H1 (cell line): ENCODE measurements at regions not wholly inside any gene's neighbourhood (a gene's known extent, or its start where the extent isn't known, plus 50 kb on each side); places are given as distances from the start of the nearest gene placed in this dataset.
"Not testable (repeated sequence)": the region's sequence is repeated elsewhere in the genome, so short reads cannot be mapped to it uniquely, and the experiment has no call there.

Experiments
- CTCF ChIA-PET: fragments of 300-600 bp; sonication (Branson Sonifier 250); formaldehyde crosslinking; loops from one replicate; lab custom pipeline; 2021; ENCODE audit not compliant: partially characterized antibody; lab: Charles Lee
- POLR2A ChIA-PET: fragments of 300-600 bp; sonication (Branson Sonifier 250); formaldehyde crosslinking; loops from one replicate; lab custom pipeline; 2021; ENCODE audit warnings: inconsistent platforms; ENCODE audit not compliant: partially characterized antibody; lab: Charles Lee
- DNase-seq, 2 experiments: peaks; one replicate each; pipeline versions ENCODE4 v3.0.0 to v3.0.0-alpha.2; 2010 to 2022; ENCODE audit warnings: low spot score in 2 of 2, low read depth in 1 of 2, mixed read lengths in 1 of 2
- FAIRE-seq: peaks from 2 replicates; lab custom pipeline; 2011; peaks lifted over from hg19 to GRCh38; lab: Jason Lieb, UNC
- H2AFZ ChIP-seq: 2 replicates; pipeline ENCODE4 v1.8.1; 2012; ENCODE audit warnings: low read length, inconsistent platforms
- H2AK5ac ChIP-seq: 2 replicates; pipeline ENCODE4 v1.6.1; 2013; ENCODE audit warnings: low read depth, low read length
- H2BK120ac ChIP-seq: replicated peaks from 2 replicates; pipeline ENCODE3; 2013; ENCODE audit warnings: low read depth, low read length, inconsistent platforms
- H2BK12ac ChIP-seq: 2 replicates; pipeline ENCODE4 v1.6.1; 2013; ENCODE audit warnings: low read depth, low read length
- H2BK15ac ChIP-seq: 2 replicates; pipeline ENCODE4 v1.6.1; 2013; ENCODE audit warnings: low read length
- H2BK20ac ChIP-seq: 2 replicates; pipeline ENCODE4 v1.6.1; 2013; ENCODE audit warnings: low read length
- H2BK5ac ChIP-seq: 2 replicates; pipeline ENCODE4 v1.6.1; 2013; ENCODE audit warnings: low read depth, low read length
- H3K14ac ChIP-seq: 2 replicates; pipeline ENCODE4 v1.6.1; 2013; ENCODE audit warnings: inconsistent platforms; ENCODE audit not compliant: insufficient read length
- H3K18ac ChIP-seq: 2 replicates; pipeline ENCODE4 v1.6.1; 2013; ENCODE audit warnings: low read length; ENCODE audit errors: extremely low read depth
- H3K23ac ChIP-seq: 2 replicates; pipeline ENCODE4 v1.6.1; 2013; ENCODE audit warnings: inconsistent platforms; ENCODE audit not compliant: insufficient read length
- H3K23me2 ChIP-seq: 2 replicates; pipeline ENCODE4 v1.6.1; 2013; ENCODE audit warnings: low read depth, low read length
- H3K27ac ChIP-seq: 2 replicates; pipeline ENCODE4 v1.6.1; 2011; ENCODE audit warnings: low read depth, low read length, inconsistent platforms
- H3K27me3 ChIP-seq, 4 experiments: replicated peaks in 1 of 4; 1 replicate in 1 of 4; 2 replicates in 3 of 4; pipeline versions ENCODE4 v1.6.1 to v1.8.1; 2011 to 2013; ENCODE audit warnings: low read length in 3 of 4, mild to moderate bottlenecking in 3 of 4, inconsistent platforms in 2 of 4, mixed read lengths in 2 of 4, moderate library complexity in 1 of 4; ENCODE audit not compliant: control insufficient read depth in 3 of 4, insufficient read depth in 3 of 4; ENCODE audit errors: extremely low read depth in 1 of 4
- H3K36me3 ChIP-seq, 4 experiments: 2 replicates each; pipeline versions ENCODE4 v1.6.1 to v1.8.1; 2011 to 2013; ENCODE audit warnings: mild to moderate bottlenecking in 4 of 4, low read length in 3 of 4, moderate library complexity in 2 of 4, control low read depth in 1 of 4, inconsistent platforms in 1 of 4; ENCODE audit not compliant: insufficient read depth in 4 of 4, control insufficient read depth in 2 of 4
- H3K4ac ChIP-seq: replicated peaks from 2 replicates; pipeline ENCODE3; 2013; ENCODE audit warnings: low read length, low read depth, mixed read lengths, inconsistent platforms; ENCODE audit not compliant: insufficient read length
- H3K4me1 ChIP-seq, 4 experiments: replicated peaks in 1 of 4; 1 replicate in 1 of 4; 2 replicates in 3 of 4; pipeline versions ENCODE4 v1.6.1 to v1.8.1; 2011 to 2013; ENCODE audit warnings: low read length in 3 of 4, inconsistent platforms in 2 of 4, mixed read lengths in 1 of 4; ENCODE audit not compliant: insufficient read depth in 4 of 4, control insufficient read depth in 3 of 4
- H3K4me2 ChIP-seq, 2 experiments: 2 replicates each; pipeline versions ENCODE4 v1.6.1 to v1.8.1; 2011 to 2013; ENCODE audit warnings: low read depth in 2 of 2, low read length in 2 of 2, control low read depth in 1 of 2, inconsistent platforms in 1 of 2, mild to moderate bottlenecking in 1 of 2; ENCODE audit not compliant: insufficient read depth in 1 of 2
- H3K4me3 ChIP-seq, 4 experiments: fragments of 200-600, 300-600 bp in 1 of 4; sonication (generic), shearing (Covaris generic), sonication (Bioruptor Twin) in 1 of 4; 2 replicates each; pipeline versions ENCODE4 v1.5.1 to v1.8.1; 2011 to 2016; ENCODE audit warnings: low read length in 4 of 4, low read depth in 3 of 4, control low read depth in 2 of 4, inconsistent platforms in 2 of 4, mild to moderate bottlenecking in 2 of 4, mixed read lengths in 1 of 4, moderate library complexity in 1 of 4; ENCODE audit not compliant: insufficient read depth in 2 of 4; ENCODE audit errors: extremely low read depth in 1 of 4
- H3K56ac ChIP-seq: replicated peaks from 2 replicates; pipeline ENCODE3; 2013; ENCODE audit warnings: low read depth, mild to moderate bottlenecking, mixed read lengths, low read length, inconsistent platforms; ENCODE audit not compliant: insufficient read length
- H3K79me1 ChIP-seq: 2 replicates; pipeline ENCODE4 v1.6.1; 2013; ENCODE audit warnings: low read depth, low read length, control low read depth
- H3K79me2 ChIP-seq, 2 experiments: 2 replicates each; pipeline versions ENCODE4 v1.6.1 to v1.8.1; 2012 to 2013; ENCODE audit warnings: low read length in 2 of 2, mild to moderate bottlenecking in 2 of 2, inconsistent platforms in 1 of 2; ENCODE audit not compliant: insufficient read depth in 2 of 2, control insufficient read depth in 1 of 2
- H3K9ac ChIP-seq, 4 experiments: replicated peaks in 1 of 4; 1 replicate in 1 of 4; 2 replicates in 3 of 4; pipeline versions ENCODE4 v1.6.1 to v1.8.1; 2011 to 2013; ENCODE audit warnings: low read depth in 3 of 4, low read length in 3 of 4, control low read depth in 2 of 4, mild to moderate bottlenecking in 2 of 4, moderate library complexity in 2 of 4, inconsistent platforms in 1 of 4; ENCODE audit errors: extremely low read depth in 1 of 4
- H3K9me3 ChIP-seq, 2 experiments: 2 replicates each; pipeline versions ENCODE4 v1.6.1 to v1.8.1; 2012 to 2013; ENCODE audit warnings: mild to moderate bottlenecking in 2 of 2, moderate library complexity in 2 of 2, control low read depth in 1 of 2, inconsistent platforms in 1 of 2, low read depth in 1 of 2, low read length in 1 of 2, mixed read lengths in 1 of 2; ENCODE audit not compliant: insufficient read depth in 2 of 2
- H4K20me1 ChIP-seq, 2 experiments: replicated peaks in 1 of 2; 2 replicates each; pipeline versions ENCODE3 to v1.8.1; 2011 to 2013; ENCODE audit warnings: inconsistent platforms in 2 of 2, low read length in 2 of 2, mild to moderate bottlenecking in 1 of 2; ENCODE audit not compliant: insufficient read depth in 2 of 2, control insufficient read depth in 1 of 2
- H4K5ac ChIP-seq: 2 replicates; pipeline ENCODE4 v1.6.1; 2013; ENCODE audit warnings: low read length, low read depth, mixed read lengths, inconsistent platforms; ENCODE audit not compliant: insufficient read length
- H4K8ac ChIP-seq: 2 replicates; pipeline ENCODE4 v1.8.0; 2013; ENCODE audit warnings: mild to moderate bottlenecking, moderate library complexity, low read length, inconsistent platforms; ENCODE audit not compliant: insufficient read depth; ENCODE audit errors: extremely low read depth
- H4K91ac ChIP-seq: replicated peaks from 2 replicates; pipeline ENCODE3; 2013; ENCODE audit warnings: low read length, mixed read lengths, inconsistent platforms; ENCODE audit not compliant: insufficient read length
- WGBS, 2 experiments: shearing (Covaris generic) in 1 of 2; methylation state at CpG; one replicate each; pipeline versions ENCODE4 v1.1.6 to v1.1.7; 2013 to 2015; ENCODE audit warnings: low lambda C conversion rate in 2 of 2, mixed read lengths in 2 of 2, inconsistent platforms in 1 of 2, low coverage in 1 of 2, missing lambda C conversion rate in 1 of 2; ENCODE audit not compliant: insufficient replicate concordance in 2 of 2, insufficient coverage in 1 of 2, insufficient read length in 1 of 2; ENCODE audit errors: extremely low coverage in 1 of 2, missing lambda C conversion rate in 1 of 2; 5-methylcytosine and 5-hydroxymethylcytosine counted together

GRCh38 chr14:43326501-43327407 lies 1180.3 kb downstream of the FSCB start:
- H3K4me1 ChIP-seq, H3K4me3 ChIP-seq, H3K18ac ChIP-seq, H2BK12ac ChIP-seq, H4K5ac ChIP-seq, H2AK5ac ChIP-seq, H3K27me3 ChIP-seq, H2BK120ac ChIP-seq, H3K27ac ChIP-seq, H3K9ac ChIP-seq, H3K79me1 ChIP-seq, H2AFZ ChIP-seq, H4K91ac ChIP-seq, H2BK15ac ChIP-seq, H3K23me2 ChIP-seq, H2BK5ac ChIP-seq, H4K20me1 ChIP-seq, H3K4ac ChIP-seq, H3K14ac ChIP-seq, H3K56ac ChIP-seq, H2BK20ac ChIP-seq, H3K23ac ChIP-seq, H3K79me2 ChIP-seq, POLR2A ChIA-PET, DNase-seq, FAIRE-seq, H4K8ac ChIP-seq, H3K4me2 ChIP-seq, H3K36me3 ChIP-seq: not testable (repeated sequence)
- H3K9me3 ChIP-seq, result peaks cover 5 to 12% of the 10 kb centered on the region in 2 experiments
- 96% methylated on average over 14 of the region's 24 CpGs; no CpG with 5 or more reads in 1 of the 2 experiments for WGBS, 2 experiments
- CTCF ChIA-PET, result interaction anchor here (1.4 kb wide), 1 partner anchor 115 kb away, joined by 4 read pairs; no protein-coding TSS in a partner anchor
